Stomach (tissue), 4 donors: ENCODE measurements at regions not wholly inside any gene's neighbourhood (a gene's known extent, or its start where the extent isn't known, plus 50 kb on each side); places are given as distances from the start of the nearest gene placed in this dataset.

Source experiments
- CTCF ChIP-seq, 7 experiments: fragments of 450-650 bp in 4 of 7; fragments of 200-600 bp in 3 of 7; sonication (generic) in 3 of 7; IDR thresholded peaks; one replicate each; pipeline ENCODE4 v1.5.1; 2016 to 2019; ENCODE audit warnings: antibody characterized with exemption in 7 of 7, control low read depth in 2 of 7, mild to moderate bottlenecking in 1 of 7
- EP300 ChIP-seq: sonication (generic); formaldehyde crosslinking; IDR thresholded peaks from one replicate; pipeline ENCODE4 v1.6.1; 2017; ENCODE audit warnings: antibody characterized with exemption
- POLR2AphosphoS5 ChIP-seq, 3 donors: sonication (generic); formaldehyde crosslinking; IDR thresholded peaks; one replicate each; pipeline ENCODE4 v1.6.1; 2016; ENCODE audit warnings: antibody characterized with exemption in 3 of 3

DNA sequence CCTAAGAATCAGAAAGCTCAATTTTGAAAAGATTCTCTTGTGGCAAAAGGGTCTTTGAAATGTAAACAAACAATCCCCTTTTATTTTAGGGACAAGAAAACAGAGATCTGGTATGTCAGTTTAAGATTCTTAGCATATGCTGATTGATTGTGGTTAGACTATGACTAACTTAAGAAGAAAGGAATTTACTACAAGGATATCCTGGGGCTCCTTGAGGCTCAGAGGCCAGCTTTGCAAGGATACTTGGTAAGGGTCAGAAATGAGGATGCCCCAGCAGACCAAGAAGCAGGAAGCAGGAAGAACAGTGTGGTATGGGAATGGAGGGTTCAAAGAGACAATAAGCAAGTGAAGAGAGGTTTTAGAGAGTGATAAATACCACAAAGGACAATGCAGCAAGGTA, 474.6 kb downstream of the ETNK1 start:
- TF ChIP-seq POLR2AphosphoS5 (IDR thresholded peaks at IDR 0.05), result no peak
- no peak for TF ChIP-seq EP300
- TF ChIP-seq CTCF (IDR thresholded peaks at IDR 0.05), result no peak
